HL-60 (cell line): ENCODE measurements at regions not wholly inside any gene's neighbourhood (a gene's known extent, or its start where the extent isn't known, plus 50 kb on each side); places are given as distances from the start of the nearest gene placed in this dataset.

Experiments used
- GABPA ChIP-seq: IDR thresholded peaks from 2 replicates; pipeline ENCODE4 v1.6.1; 2012; ENCODE audit warnings: low read depth
- POLR2AphosphoS5 ChIP-seq: IDR thresholded peaks from 2 replicates; pipeline ENCODE4 v1.6.1; 2012; ENCODE audit warnings: low read depth
- SPI1 ChIP-seq: IDR thresholded peaks from 2 replicates; pipeline ENCODE4 v1.6.1; 2012; ENCODE audit warnings: low read depth, mild to moderate bottlenecking, borderline replicate concordance
- TF ChIP-seq, protein P1 (sequence below): IDR thresholded peaks from one replicate; pipeline ENCODE4 v1.5.1; 2011; ENCODE audit warnings: low read length, control low read depth, inconsistent platforms; ENCODE audit not compliant: insufficient read depth
- TF ChIP-seq, protein P2 (sequence below): IDR thresholded peaks from 2 replicates; pipeline ENCODE4 v1.6.1; 2012; ENCODE audit warnings: low read depth; ENCODE audit not compliant: insufficient replicate concordance

DNA sequence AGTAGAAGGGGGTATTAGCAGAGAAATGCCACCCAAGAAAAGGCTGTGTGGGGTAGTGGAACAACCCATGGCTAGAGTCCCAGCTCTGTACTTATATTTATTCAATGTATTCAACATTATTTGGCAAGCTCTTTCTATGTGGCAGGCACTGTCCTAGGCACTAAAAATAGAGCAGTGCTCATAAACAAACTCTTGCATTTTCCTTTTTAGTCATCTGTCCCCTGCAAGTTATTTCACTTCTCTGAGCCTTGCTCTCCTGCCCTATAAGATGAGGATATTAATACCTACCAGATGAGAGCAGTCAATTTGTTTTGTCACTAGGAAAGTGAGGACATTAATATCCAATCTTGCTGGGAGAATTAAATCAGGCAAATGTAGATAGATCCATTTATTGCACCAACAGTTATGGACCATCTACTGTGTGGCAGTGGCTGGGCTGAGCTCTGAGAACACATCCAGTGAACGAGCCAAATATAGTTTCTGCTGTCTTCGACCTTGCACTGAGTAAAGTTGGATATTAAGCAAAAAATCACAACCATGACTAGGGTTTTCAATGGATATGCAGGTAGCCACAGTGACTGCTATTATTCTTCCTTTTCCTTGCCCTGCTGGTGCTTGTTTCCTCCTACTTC lies 314.3 kb upstream of the TBX3 start:
- TF ChIP-seq, protein P1, sequence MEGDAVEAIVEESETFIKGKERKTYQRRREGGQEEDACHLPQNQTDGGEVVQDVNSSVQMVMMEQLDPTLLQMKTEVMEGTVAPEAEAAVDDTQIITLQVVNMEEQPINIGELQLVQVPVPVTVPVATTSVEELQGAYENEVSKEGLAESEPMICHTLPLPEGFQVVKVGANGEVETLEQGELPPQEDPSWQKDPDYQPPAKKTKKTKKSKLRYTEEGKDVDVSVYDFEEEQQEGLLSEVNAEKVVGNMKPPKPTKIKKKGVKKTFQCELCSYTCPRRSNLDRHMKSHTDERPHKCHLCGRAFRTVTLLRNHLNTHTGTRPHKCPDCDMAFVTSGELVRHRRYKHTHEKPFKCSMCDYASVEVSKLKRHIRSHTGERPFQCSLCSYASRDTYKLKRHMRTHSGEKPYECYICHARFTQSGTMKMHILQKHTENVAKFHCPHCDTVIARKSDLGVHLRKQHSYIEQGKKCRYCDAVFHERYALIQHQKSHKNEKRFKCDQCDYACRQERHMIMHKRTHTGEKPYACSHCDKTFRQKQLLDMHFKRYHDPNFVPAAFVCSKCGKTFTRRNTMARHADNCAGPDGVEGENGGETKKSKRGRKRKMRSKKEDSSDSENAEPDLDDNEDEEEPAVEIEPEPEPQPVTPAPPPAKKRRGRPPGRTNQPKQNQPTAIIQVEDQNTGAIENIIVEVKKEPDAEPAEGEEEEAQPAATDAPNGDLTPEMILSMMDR: no peak
- TF ChIP-seq, protein P2, sequence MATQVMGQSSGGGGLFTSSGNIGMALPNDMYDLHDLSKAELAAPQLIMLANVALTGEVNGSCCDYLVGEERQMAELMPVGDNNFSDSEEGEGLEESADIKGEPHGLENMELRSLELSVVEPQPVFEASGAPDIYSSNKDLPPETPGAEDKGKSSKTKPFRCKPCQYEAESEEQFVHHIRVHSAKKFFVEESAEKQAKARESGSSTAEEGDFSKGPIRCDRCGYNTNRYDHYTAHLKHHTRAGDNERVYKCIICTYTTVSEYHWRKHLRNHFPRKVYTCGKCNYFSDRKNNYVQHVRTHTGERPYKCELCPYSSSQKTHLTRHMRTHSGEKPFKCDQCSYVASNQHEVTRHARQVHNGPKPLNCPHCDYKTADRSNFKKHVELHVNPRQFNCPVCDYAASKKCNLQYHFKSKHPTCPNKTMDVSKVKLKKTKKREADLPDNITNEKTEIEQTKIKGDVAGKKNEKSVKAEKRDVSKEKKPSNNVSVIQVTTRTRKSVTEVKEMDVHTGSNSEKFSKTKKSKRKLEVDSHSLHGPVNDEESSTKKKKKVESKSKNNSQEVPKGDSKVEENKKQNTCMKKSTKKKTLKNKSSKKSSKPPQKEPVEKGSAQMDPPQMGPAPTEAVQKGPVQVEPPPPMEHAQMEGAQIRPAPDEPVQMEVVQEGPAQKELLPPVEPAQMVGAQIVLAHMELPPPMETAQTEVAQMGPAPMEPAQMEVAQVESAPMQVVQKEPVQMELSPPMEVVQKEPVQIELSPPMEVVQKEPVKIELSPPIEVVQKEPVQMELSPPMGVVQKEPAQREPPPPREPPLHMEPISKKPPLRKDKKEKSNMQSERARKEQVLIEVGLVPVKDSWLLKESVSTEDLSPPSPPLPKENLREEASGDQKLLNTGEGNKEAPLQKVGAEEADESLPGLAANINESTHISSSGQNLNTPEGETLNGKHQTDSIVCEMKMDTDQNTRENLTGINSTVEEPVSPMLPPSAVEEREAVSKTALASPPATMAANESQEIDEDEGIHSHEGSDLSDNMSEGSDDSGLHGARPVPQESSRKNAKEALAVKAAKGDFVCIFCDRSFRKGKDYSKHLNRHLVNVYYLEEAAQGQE: no peak
- TF ChIP-seq SPI1: no peak
- TF ChIP-seq POLR2AphosphoS5: no peak
- TF ChIP-seq GABPA: no peak
